Breast epithelium (tissue), 3 donors: ENCODE measurements at regions not wholly inside any gene's neighbourhood (a gene's known extent, or its start where the extent isn't known, plus 50 kb on each side); places are given as distances from the start of the nearest gene placed in this dataset.

Experiments
- CTCF ChIP-seq, 3 donors: fragments of 450-650 bp; IDR thresholded peaks; one replicate each; pipeline ENCODE4 v1.5.1; 2016 to 2017; ENCODE audit warnings: antibody characterized with exemption in 3 of 3, mild to moderate bottlenecking in 3 of 3, moderate library complexity in 3 of 3
- POLR2A ChIP-seq: fragments of 450-650 bp; IDR thresholded peaks from one replicate; pipeline ENCODE4 v1.6.1; 2016; ENCODE audit warnings: antibody characterized with exemption, mild to moderate bottlenecking, moderate library complexity

- no peak for TF ChIP-seq CTCF (IDR thresholded peaks at IDR 0.05)
- TF ChIP-seq POLR2A: no peak
Observed at GRCh38 chr6:105494688-105495087, 91.8 kb upstream of the PREP start.
